NB4 (cell line): ENCODE measurements at regions not wholly inside any gene's neighbourhood (a gene's known extent, or its start where the extent isn't known, plus 50 kb on each side); places are given as distances from the start of the nearest gene placed in this dataset.

Experiments used
- DNase-seq: peaks from one replicate; pipeline ENCODE4 v3.0.0; 2010; ENCODE audit warnings: low read depth
- H3K4me3 ChIP-seq: one replicate; pipeline ENCODE4 v1.5.1; 2011; ENCODE audit warnings: mild to moderate bottlenecking, low read depth, low read length, moderate library complexity
- MYC ChIP-seq: IDR thresholded peaks from 2 replicates; pipeline ENCODE4 v1.6.1; 2011; ENCODE audit warnings: low read depth, low read length
- POLR2A ChIP-seq: IDR thresholded peaks from 2 replicates; pipeline ENCODE4 v1.6.1; 2011; ENCODE audit warnings: mild to moderate bottlenecking; ENCODE audit not compliant: insufficient read length; ENCODE audit errors: extremely low read depth
- TF ChIP-seq, protein P1 (sequence below): IDR thresholded peaks from one replicate; pipeline ENCODE4 v1.5.1; 2012; ENCODE audit warnings: low read depth, low read length
- TF ChIP-seq, protein P2 (sequence below): IDR thresholded peaks from 2 replicates; pipeline ENCODE4 v1.6.1; 2011; ENCODE audit warnings: low read depth, low read length

DNA sequence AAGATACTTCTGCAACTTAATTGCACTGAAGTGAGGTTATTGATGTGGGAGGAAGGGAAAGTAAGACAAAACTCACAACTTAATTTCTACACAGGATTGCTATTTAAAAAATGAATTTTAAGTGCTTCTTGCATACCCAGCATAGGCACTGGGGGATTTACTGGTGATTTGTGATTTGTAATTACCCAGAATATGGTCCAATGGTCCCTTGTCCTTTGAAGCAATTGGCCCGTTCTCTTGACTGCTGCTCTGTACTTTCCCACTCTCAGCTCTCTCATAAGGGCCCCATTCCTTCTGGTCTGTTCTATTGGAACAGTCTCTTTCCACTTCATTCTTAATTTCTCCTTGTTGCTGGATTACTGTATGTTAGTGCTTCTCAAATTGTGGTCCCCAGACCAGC is 75.4 kb upstream of the SPATA31D4 start:
- no peak overlapping the region for H3K4me3 ChIP-seq
- DNase-seq: no peak
- TF ChIP-seq, protein P1, sequence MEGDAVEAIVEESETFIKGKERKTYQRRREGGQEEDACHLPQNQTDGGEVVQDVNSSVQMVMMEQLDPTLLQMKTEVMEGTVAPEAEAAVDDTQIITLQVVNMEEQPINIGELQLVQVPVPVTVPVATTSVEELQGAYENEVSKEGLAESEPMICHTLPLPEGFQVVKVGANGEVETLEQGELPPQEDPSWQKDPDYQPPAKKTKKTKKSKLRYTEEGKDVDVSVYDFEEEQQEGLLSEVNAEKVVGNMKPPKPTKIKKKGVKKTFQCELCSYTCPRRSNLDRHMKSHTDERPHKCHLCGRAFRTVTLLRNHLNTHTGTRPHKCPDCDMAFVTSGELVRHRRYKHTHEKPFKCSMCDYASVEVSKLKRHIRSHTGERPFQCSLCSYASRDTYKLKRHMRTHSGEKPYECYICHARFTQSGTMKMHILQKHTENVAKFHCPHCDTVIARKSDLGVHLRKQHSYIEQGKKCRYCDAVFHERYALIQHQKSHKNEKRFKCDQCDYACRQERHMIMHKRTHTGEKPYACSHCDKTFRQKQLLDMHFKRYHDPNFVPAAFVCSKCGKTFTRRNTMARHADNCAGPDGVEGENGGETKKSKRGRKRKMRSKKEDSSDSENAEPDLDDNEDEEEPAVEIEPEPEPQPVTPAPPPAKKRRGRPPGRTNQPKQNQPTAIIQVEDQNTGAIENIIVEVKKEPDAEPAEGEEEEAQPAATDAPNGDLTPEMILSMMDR: no peak

DNA sequence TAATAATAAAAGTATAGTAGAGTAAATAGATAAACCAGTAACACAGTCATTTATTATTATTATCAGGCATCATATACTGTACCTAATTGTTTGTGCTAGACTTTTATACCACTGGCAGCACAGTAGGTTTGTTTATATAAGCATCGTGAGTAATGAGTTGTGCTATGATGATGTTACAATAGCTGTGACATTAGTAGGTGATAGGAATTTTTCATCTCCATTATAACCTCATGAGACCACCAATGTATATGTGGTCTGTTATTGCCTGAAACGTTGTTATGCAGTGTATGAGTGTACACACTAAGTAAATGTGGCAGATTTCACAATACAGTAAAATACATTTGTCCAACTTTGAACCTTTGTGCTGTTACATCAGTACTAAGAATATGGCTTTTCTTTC is 72.7 kb upstream of the SPATA31D4 start:
- no peak for DNase-seq
- TF ChIP-seq POLR2A: no peak
- no peak overlapping the region for H3K4me3 ChIP-seq

DNA sequence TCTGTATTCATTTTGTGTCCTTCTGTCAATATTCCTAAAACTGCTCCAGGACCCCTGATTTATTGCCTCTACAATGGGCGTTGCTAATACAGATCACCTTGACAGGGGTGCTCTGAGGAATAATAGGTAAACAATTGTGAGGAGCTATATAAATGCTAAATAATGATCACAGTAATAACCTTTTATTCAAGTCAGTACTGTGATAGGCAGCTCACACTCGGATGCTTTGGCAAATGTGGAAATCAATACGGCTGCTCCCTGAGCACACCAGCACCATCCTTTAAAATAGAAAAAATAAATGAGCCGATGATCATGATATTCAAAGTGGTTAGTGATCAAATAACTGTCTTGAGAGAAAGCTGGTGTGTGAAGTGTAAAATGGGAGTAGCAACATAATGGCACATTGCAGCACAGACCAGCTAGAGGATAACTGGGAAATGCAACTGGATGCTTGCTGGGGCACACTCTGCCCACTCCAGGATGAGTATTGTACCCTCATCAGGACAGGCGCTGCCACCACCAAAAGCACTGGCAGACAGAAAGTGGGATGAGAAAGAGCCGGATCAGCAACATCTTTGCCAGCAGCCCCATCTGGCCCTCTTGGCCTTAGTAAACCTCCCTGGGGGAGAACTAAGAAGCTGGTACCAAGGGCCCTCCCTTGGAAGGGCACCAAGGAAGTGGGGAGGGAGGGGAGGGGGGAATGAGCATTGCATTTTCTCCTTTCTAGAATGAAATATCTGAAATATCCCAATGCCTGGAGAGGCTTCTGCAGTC is 69.4 kb upstream of the SPATA31D4 start:
- H3K4me3 ChIP-seq: no peak overlapping the region
- no peak for DNase-seq
- TF ChIP-seq, protein P1: no peak
- TF ChIP-seq, protein P2, sequence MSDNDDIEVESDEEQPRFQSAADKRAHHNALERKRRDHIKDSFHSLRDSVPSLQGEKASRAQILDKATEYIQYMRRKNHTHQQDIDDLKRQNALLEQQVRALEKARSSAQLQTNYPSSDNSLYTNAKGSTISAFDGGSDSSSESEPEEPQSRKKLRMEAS: no peak
- TF ChIP-seq POLR2A: no peak
- no peak for TF ChIP-seq MYC

- DNase-seq: no peak
- no peak overlapping the region for H3K4me3 ChIP-seq
- no peak for TF ChIP-seq POLR2A
- TF ChIP-seq, protein P2: no peak
- TF ChIP-seq, protein P1: no peak
- no peak for TF ChIP-seq MYC
Measured at GRCh38 chr9:81860581-81860980, 67.6 kb upstream of the SPATA31D4 start.

DNA sequence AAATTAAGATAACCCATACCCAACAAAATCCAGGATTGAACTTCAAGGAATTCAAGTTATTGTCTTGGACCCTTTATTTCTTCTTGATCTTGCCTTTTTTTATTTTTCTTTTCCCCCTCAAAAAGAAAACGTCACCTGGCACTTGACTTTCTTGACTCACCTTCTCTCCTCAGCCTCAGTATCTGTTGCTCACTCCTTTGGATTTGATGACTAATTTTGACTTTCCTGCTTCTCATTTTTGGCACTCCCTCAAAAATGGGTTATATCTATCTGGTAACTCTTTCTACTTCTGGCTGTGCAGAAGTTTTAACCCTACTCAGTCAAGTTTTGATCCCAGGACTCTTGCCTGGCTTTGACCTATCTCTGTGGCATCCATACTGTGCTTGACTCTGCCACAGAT is 66.6 kb upstream of the SPATA31D4 start:
- DNase-seq: no peak
- TF ChIP-seq POLR2A: no peak
- TF ChIP-seq, protein P2: no peak
- TF ChIP-seq, protein P1: no peak
- TF ChIP-seq MYC: no peak
- H3K4me3 ChIP-seq: no peak overlapping the region

- no peak for DNase-seq
- H3K4me3 ChIP-seq: no peak overlapping the region
- TF ChIP-seq, protein P1: no peak
- TF ChIP-seq POLR2A: no peak
- TF ChIP-seq, protein P2: no peak
- no peak for TF ChIP-seq MYC
Measured at GRCh38 chr9:81868145-81868544, 60.1 kb upstream of the SPATA31D4 start.
